WERI-Rb-1 (cell line): ENCODE measurements at regions not wholly inside any gene's neighbourhood (a gene's known extent, or its start where the extent isn't known, plus 50 kb on each side); places are given as distances from the start of the nearest gene placed in this dataset.

Experiments
- DNase-seq: peaks from one replicate; pipeline ENCODE4 v3.0.0-alpha.2; 2020
- H3K27ac ChIP-seq: fragments of 250-450 bp; sonication (Bioruptor Pico); 2 replicates; pipeline ENCODE4 v1.5.1; 2020; ENCODE audit warnings: mild to moderate bottlenecking, moderate library complexity
- H3K27me3 ChIP-seq: fragments of 250-450 bp; sonication (Bioruptor Pico); 2 replicates; pipeline ENCODE4 v1.5.1; 2021; ENCODE audit warnings: mild to moderate bottlenecking, low read depth, moderate library complexity; ENCODE audit not compliant: insufficient read depth, severe bottlenecking
- H3K36me3 ChIP-seq: fragments of 250-450 bp; sonication (Bioruptor Pico); 2 replicates; pipeline ENCODE4 v1.5.1; 2020; ENCODE audit warnings: mild to moderate bottlenecking, moderate library complexity
- H3K4me3 ChIP-seq: 2 replicates; pipeline ENCODE4 v1.5.1; 2011; ENCODE audit warnings: low read depth, mild to moderate bottlenecking, control low read depth, low read length
- H3K9me3 ChIP-seq: fragments of 250-450 bp; sonication (Bioruptor Pico); 2 replicates; pipeline ENCODE4 v1.5.1; 2021; ENCODE audit warnings: mild to moderate bottlenecking, moderate library complexity; ENCODE audit not compliant: severe bottlenecking
- TF ChIP-seq, protein P1 (sequence below): IDR thresholded peaks from 2 replicates; pipeline ENCODE4 v1.5.1; 2011; ENCODE audit warnings: low read depth, mild to moderate bottlenecking, control low read depth, inconsistent platforms, low read length

- Histone ChIP-seq H3K27ac (no peak overlapping the region), H3K4me3 (no peak overlapping the region), H3K27me3 (peaks cover 11% of the 10 kb centered on the region), H3K36me3 (no peaks in the 10 kb centered on the region), H3K9me3 (no peaks in the 10 kb centered on the region)
- TF ChIP-seq, protein P1, sequence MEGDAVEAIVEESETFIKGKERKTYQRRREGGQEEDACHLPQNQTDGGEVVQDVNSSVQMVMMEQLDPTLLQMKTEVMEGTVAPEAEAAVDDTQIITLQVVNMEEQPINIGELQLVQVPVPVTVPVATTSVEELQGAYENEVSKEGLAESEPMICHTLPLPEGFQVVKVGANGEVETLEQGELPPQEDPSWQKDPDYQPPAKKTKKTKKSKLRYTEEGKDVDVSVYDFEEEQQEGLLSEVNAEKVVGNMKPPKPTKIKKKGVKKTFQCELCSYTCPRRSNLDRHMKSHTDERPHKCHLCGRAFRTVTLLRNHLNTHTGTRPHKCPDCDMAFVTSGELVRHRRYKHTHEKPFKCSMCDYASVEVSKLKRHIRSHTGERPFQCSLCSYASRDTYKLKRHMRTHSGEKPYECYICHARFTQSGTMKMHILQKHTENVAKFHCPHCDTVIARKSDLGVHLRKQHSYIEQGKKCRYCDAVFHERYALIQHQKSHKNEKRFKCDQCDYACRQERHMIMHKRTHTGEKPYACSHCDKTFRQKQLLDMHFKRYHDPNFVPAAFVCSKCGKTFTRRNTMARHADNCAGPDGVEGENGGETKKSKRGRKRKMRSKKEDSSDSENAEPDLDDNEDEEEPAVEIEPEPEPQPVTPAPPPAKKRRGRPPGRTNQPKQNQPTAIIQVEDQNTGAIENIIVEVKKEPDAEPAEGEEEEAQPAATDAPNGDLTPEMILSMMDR = no peak
- no peak for DNase-seq
These were observed 466.0 kb upstream of the ADAMTS16 start for GRCh38 chr5:4674166-4674565.

DNA sequence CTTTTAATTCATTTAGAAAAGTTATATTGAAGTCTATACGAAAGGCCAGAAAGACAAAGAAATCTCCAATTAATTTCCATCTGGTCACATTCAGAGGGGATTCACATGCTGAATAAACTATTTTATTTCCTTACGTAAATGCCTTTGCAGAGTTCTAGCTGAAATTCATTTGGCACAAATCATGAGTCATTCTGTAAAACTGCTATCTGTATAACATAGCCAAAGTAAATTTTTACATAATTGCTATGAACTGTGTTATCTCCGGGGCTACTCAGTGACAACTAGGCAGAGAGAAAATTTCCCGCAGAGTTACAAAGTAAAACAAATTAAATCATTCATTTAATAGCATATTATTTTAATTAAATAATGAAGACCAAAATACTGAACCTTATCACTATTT, 463.2 kb upstream of the ADAMTS16 start:
- TF ChIP-seq, protein P1 = no peak
- Histone ChIP-seq H3K36me3 (no peaks in the 10 kb centered on the region), H3K9me3 (no peaks in the 10 kb centered on the region), H3K4me3 (no peak overlapping the region), H3K27me3 (peaks cover 11% of the 10 kb centered on the region), H3K27ac (no peak overlapping the region)
- no peak for DNase-seq

DNA sequence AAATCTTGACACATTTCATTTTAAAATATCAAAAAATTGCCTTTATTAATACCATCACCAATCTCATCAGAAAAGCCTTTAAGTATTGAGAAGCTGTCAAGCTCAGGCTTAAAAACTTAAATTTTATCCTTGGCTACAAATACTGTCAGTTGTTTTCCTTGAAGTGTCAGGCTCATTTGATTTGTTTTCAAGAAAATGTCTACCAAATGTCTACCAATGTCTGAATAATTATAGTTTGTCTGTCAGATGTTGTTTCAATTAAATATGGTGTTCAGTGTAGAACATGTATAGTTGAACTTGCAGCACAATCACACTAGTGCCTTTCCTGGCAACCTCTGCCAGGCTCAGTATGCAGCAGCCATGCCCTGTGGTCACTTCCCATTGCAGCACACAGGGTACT, 455.2 kb upstream of the ADAMTS16 start:
- Histone ChIP-seq H3K36me3 (no peaks in the 10 kb centered on the region), H3K27ac (no peak overlapping the region), H3K4me3 (no peak overlapping the region), H3K9me3 (peaks cover 9% of the 10 kb centered on the region), H3K27me3 (no peaks in the 10 kb centered on the region)
- TF ChIP-seq, protein P1 = no peak
- DNase-seq = no peak

DNA sequence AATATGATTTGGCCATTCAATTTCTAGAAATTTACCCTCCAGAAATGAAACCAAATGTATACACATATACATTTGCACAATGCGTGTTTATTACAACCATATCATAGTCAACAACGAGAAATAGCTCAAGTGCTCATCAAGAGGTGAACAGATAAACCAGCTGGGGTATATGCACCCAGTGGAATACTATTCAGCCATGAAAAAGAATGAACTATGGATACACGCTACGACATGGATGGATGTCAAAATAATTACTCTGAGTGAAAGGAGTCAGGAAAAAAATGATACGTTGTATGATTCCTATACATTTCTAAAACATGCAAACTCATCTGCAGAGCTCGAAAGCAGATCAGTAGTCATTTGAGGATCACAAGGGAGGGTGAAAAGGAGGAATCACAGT, 441.5 kb upstream of the ADAMTS16 start:
- Histone ChIP-seq H3K27ac (no peak overlapping the region), H3K4me3 (no peak overlapping the region), H3K36me3 (no peaks in the 10 kb centered on the region), H3K9me3 (no peaks in the 10 kb centered on the region), H3K27me3 (no peaks in the 10 kb centered on the region)
- TF ChIP-seq, protein P1 = no peak
- DNase-seq = no peak

GRCh38 chr5:4699592-4699991, 440.5 kb upstream of the ADAMTS16 start:
- peak overlapping the region; percentile 12; the same call in 1 of the 2 replicates for H3K4me3 ChIP-seq
- H3K9me3 ChIP-seq = no peaks in the 10 kb centered on the region
- no peaks in the 10 kb centered on the region for H3K27me3 ChIP-seq
- DNase-seq = no peak
- TF ChIP-seq, protein P1 = no peak
- H3K27ac ChIP-seq = peak overlapping the region; percentile 17; the same call in 1 of the 2 replicates
- H3K36me3 ChIP-seq = no peaks in the 10 kb centered on the region

DNA sequence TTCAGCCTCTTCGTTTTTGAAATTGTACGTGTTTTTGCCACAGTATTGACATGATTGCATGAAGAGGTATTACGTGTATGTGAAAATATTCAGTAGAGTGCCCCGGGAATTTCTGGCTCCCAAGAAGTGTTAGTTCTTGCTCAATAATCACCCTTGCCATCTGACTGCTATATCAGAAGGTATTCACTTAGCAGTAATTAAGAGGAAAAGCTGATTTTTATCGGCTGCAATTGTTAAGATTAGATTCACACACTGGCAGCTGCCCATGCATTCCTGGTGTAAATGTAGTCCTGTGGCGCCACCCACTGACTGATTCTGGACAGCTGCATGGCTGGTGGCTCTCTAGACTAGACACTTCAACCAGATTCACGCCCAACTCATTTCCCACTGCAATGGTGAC, 440.1 kb upstream of the ADAMTS16 start:
- H3K9me3 ChIP-seq = no peaks in the 10 kb centered on the region
- TF ChIP-seq, protein P1 = peak; percentile 88
- H3K4me3 ChIP-seq = peak overlapping the region; percentile 12
- H3K36me3 ChIP-seq = no peaks in the 10 kb centered on the region
- H3K27me3 ChIP-seq = no peaks in the 10 kb centered on the region
- DNase-seq = peak; percentile 93
- H3K27ac ChIP-seq = peak overlapping the region; percentile 17; the same call in 1 of the 2 replicates
